H1 (cell line): ENCODE measurements at regions not wholly inside any gene's neighbourhood (a gene's known extent, or its start where the extent isn't known, plus 50 kb on each side); places are given as distances from the start of the nearest gene placed in this dataset.

Experiments
- CTCF ChIP-seq, 3 experiments: IDR thresholded peaks; 1 replicate in 2 of 3; 2 replicates in 1 of 3; pipeline versions ENCODE4 v1.5.1 to v1.6.1; 2011; ENCODE audit warnings: low read length in 3 of 3, mild to moderate bottlenecking in 3 of 3, inconsistent platforms in 2 of 3, low read depth in 1 of 3, moderate library complexity in 1 of 3; ENCODE audit not compliant: insufficient read depth in 1 of 3; ENCODE audit errors: control extremely low read depth in 1 of 3
- EP300 ChIP-seq, 2 experiments: IDR thresholded peaks; 1 replicate in 1 of 2; 2 replicates in 1 of 2; pipeline ENCODE4 v1.6.1; 2011 to 2012; ENCODE audit warnings: low read depth in 2 of 2, low read length in 2 of 2, mild to moderate bottlenecking in 2 of 2, borderline replicate concordance in 1 of 2, inconsistent platforms in 1 of 2, moderate library complexity in 1 of 2
- EZH2 ChIP-seq: fragments of 200-600 bp; sonication (generic); IDR thresholded peaks from 2 replicates; pipeline ENCODE4 v1.7.1; 2012; ENCODE audit warnings: low read depth, mild to moderate bottlenecking, moderate library complexity, low read length, inconsistent platforms; ENCODE audit not compliant: severe bottlenecking
- HDAC6 ChIP-seq: IDR thresholded peaks from one replicate; pipeline ENCODE4 v1.7.1; 2012; ENCODE audit warnings: low read depth, mild to moderate bottlenecking, inconsistent platforms, low read length, moderate library complexity
- JUN ChIP-seq: IDR thresholded peaks from 2 replicates; pipeline ENCODE4 v1.6.1; 2011; ENCODE audit warnings: low read depth, mild to moderate bottlenecking, improper control_type of control experiment, low read length
- POLR2A ChIP-seq, 2 experiments: IDR thresholded peaks; 1 replicate in 1 of 2; 2 replicates in 1 of 2; pipeline ENCODE4 v1.6.1; 2011; ENCODE audit warnings: low read depth in 2 of 2, low read length in 2 of 2, mild to moderate bottlenecking in 2 of 2; ENCODE audit errors: control extremely low read depth in 1 of 2
- POLR2AphosphoS5 ChIP-seq: IDR thresholded peaks from 2 replicates; pipeline ENCODE4 v1.6.1; 2011; ENCODE audit warnings: low read depth, low read length
- YY1 ChIP-seq: IDR thresholded peaks from 2 replicates; pipeline ENCODE4 v1.6.1; 2011; ENCODE audit warnings: low read depth, mild to moderate bottlenecking, low read length
- ZNF274 ChIP-seq: IDR thresholded peaks from 2 replicates; pipeline ENCODE4 v1.7.0; 2012; ENCODE audit warnings: low read length, borderline replicate concordance; ENCODE audit errors: extremely low read depth
- TF ChIP-seq, protein P1 (sequence below): IDR thresholded peaks from 2 replicates; pipeline ENCODE4 v1.6.1; 2011; ENCODE audit warnings: low read depth, mild to moderate bottlenecking, low read length; ENCODE audit not compliant: insufficient read depth

GRCh38 chr2:166812166-166812891 is 76.0 kb upstream of the XIRP2 start:
- TF ChIP-seq, protein P1, sequence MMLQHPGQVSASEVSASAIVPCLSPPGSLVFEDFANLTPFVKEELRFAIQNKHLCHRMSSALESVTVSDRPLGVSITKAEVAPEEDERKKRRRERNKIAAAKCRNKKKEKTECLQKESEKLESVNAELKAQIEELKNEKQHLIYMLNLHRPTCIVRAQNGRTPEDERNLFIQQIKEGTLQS, result no peak
- TF ChIP-seq POLR2A (IDR thresholded peaks at IDR 0.05; ENCODE audit: control extremely low read depth in 1 of 2, low read depth in 2 of 2, low read length in 2 of 2) (no peak), YY1 (no peak), CTCF (IDR thresholded peaks at IDR 0.05; ENCODE audit: control extremely low read depth in 1 of 3, insufficient read depth in 1 of 3, low read depth in 1 of 3, low read length in 3 of 3) (no peak), POLR2AphosphoS5 (no peak), ZNF274 (no peak), HDAC6 (no peak), EZH2 (no peak), JUN (no peak), EP300 (IDR thresholded peaks at IDR 0.05; ENCODE audit: borderline replicate concordance in 1 of 2, low read depth in 2 of 2, low read length in 2 of 2) (no peak)
